Psoas muscle (tissue), 7 donors: ENCODE measurements at regions not wholly inside any gene's neighbourhood (a gene's known extent, or its start where the extent isn't known, plus 50 kb on each side); places are given as distances from the start of the nearest gene placed in this dataset.

ENCODE experiments used
- ATAC-seq, 4 donors: fragments of 200-7000 bp; cut with Tn5 transposase; one replicate each; pipeline ENCODE4 v1.9.1; 2020; ENCODE audit warnings: moderate library complexity in 3 of 4, mild to moderate bottlenecking in 2 of 4
- DNase-seq, 2 donors: peaks; one replicate each; pipeline ENCODE4 v3.0.0-alpha.2; 2020
- H3K27ac ChIP-seq: fragments of 200-600 bp; one replicate; pipeline ENCODE4 v1.8.0; 2022
- H3K27me3 ChIP-seq, 3 donors: fragments of 200-600 bp in 1 of 3; one replicate each; pipeline versions ENCODE4 v1.6.1 to v1.8.0; 2013 to 2022; ENCODE audit warnings: low read length in 2 of 3, mild to moderate bottlenecking in 2 of 3, moderate library complexity in 1 of 3; ENCODE audit not compliant: insufficient read depth in 3 of 3
- H3K36me3 ChIP-seq, 2 donors: fragments of 200-600 bp in 1 of 2; one replicate each; pipeline versions ENCODE4 v1.6.1 to v1.8.0; 2013 to 2022; ENCODE audit warnings: low read depth in 1 of 2, mild to moderate bottlenecking in 1 of 2, moderate library complexity in 1 of 2; ENCODE audit not compliant: insufficient read depth in 1 of 2
- H3K4me1 ChIP-seq: fragments of 200-600 bp; one replicate; pipeline ENCODE4 v1.8.0; 2022
- H3K4me3 ChIP-seq: fragments of 200-600 bp; one replicate; pipeline ENCODE4 v1.8.0; 2022; ENCODE audit warnings: mild to moderate bottlenecking
- H3K9me3 ChIP-seq: fragments of 200-600 bp; one replicate; pipeline ENCODE4 v1.8.0; 2022
- CTCF ChIP-seq: fragments of 200-600 bp; IDR thresholded peaks from one replicate; pipeline ENCODE4 v1.8.0; 2022; ENCODE audit warnings: antibody characterized with exemption
- WGBS, 3 donors: extraction: QIAGEN DNeasy Blood & Tissue Kit; methylation state at CpG; one replicate each; pipeline versions ENCODE4 v1.1.6 to v1.1.7; 2013; 5-methylcytosine and 5-hydroxymethylcytosine counted together
- intact Hi-C, 2 donors: fragments of 100-400 bp; cut with DNase I; formaldehyde crosslinking; loops; one replicate each; pipeline versions ENCODE4 v1.11.0 to v1.14.2; 2022
- donor health status: healthy with polysubstance abuse.
- donor health status: DM: no; HTN: no; CAD: no; lungs with moderate emphysema.
- donor health status: Bipolar disorder and iron deficiency.
- donor health status: healthy.
- donor health status: DM: yes; HTN: yes; CAD: no.
- donor health status: DM: no; HTN: no; CAD: no.
- donor health status: DM: yes; HTN: yes; CAD: no.

- intact Hi-C loops: no loop called here
- no peak for ATAC-seq
Measured at GRCh38 chr12:71252473-71252872, 94.7 kb upstream of the TSPAN8 start.

GRCh38 chr12:71250166-71250565, 92.4 kb upstream of the TSPAN8 start:
- Histone ChIP-seq H3K27ac (no peak overlapping the region), H3K9me3 (peaks cover 6% of the 10 kb centered on the region), H3K27me3 (no peaks in the 10 kb centered on the region), H3K4me3 (no peak overlapping the region), H3K4me1 (no peaks in the 10 kb centered on the region), H3K36me3 (no peaks in the 10 kb centered on the region)
- intact Hi-C loops: no loop called here
- ATAC-seq: no peak
- no peak for DNase-seq
- TF ChIP-seq CTCF: no peak
- 22 to 37% (median 29%) methylated on average over 4 of the region's 4 CpGs for WGBS, 3 donors

More at GRCh38 chr12:71252473-71252872, 94.7 kb upstream of the TSPAN8 start:
- 77 to 90% (median 85%) methylated on average over 2 of the region's 2 CpGs for WGBS, 3 donors
- no peak for TF ChIP-seq CTCF
- Histone ChIP-seq H3K27me3 (no peaks in the 10 kb centered on the region), H3K4me1 (no peaks in the 10 kb centered on the region), H3K36me3 (no peaks in the 10 kb centered on the region), H3K27ac (no peak overlapping the region), H3K4me3 (no peak overlapping the region), H3K9me3 (peaks cover 6% of the 10 kb centered on the region)
- DNase-seq: no peak

GRCh38 chr12:71243370-71243769, 85.6 kb upstream of the TSPAN8 start:
- no peaks in the 10 kb centered on the region for H3K9me3 ChIP-seq
- H3K4me1 ChIP-seq: no peaks in the 10 kb centered on the region
- intact Hi-C loops: no loop called here
- no peaks in the 10 kb centered on the region for H3K27me3 ChIP-seq
- H3K4me3 ChIP-seq: no peak overlapping the region
- no peak overlapping the region for H3K27ac ChIP-seq
- no peak for TF ChIP-seq CTCF
- ATAC-seq (no peak), DNase-seq (no peak)
- H3K36me3 ChIP-seq: no peaks in the 10 kb centered on the region
- 81 to 89% (median 84%) methylated on average over 1 of the region's 1 CpG for whole genome bisulfite sequencing, 3 donors

- 40 to 46% (median 42%) methylated on average over 2 of the region's 2 CpGs for WGBS, 3 donors
- Histone ChIP-seq H3K9me3 (no peaks in the 10 kb centered on the region), H3K27ac (no peak overlapping the region), H3K4me1 (no peaks in the 10 kb centered on the region), H3K4me3 (no peak overlapping the region), H3K36me3 (no peaks in the 10 kb centered on the region), H3K27me3 (no peaks in the 10 kb centered on the region)
- TF ChIP-seq CTCF: no peak
- ATAC-seq: no peak
- intact Hi-C loops: no loop called here
- no peak for DNase-seq
Measured at GRCh38 chr12:71242511-71242910, 84.7 kb upstream of the TSPAN8 start.

GRCh38 chr12:71240946-71241345, 83.1 kb upstream of the TSPAN8 start:
- Histone ChIP-seq H3K4me3 (no peak overlapping the region), H3K27ac (no peak overlapping the region), H3K36me3 (no peaks in the 10 kb centered on the region), H3K4me1 (no peaks in the 10 kb centered on the region), H3K9me3 (no peaks in the 10 kb centered on the region), H3K27me3 (no peaks in the 10 kb centered on the region)
- WGBS, 3 donors: 58 to 69% (median 59%) methylated on average over 3 of the region's 3 CpGs
- intact Hi-C loops: no loop called here
- TF ChIP-seq CTCF: no peak
- DNase-seq (no peak), ATAC-seq (no peak)
